Tongue (tissue), 1 donor: ENCODE measurements at regions not wholly inside any gene's neighbourhood (a gene's known extent, or its start where the extent isn't known, plus 50 kb on each side); places are given as distances from the start of the nearest gene placed in this dataset.

ENCODE experiments used
- DNase-seq: peaks from one replicate; pipeline ENCODE4 v3.0.0-alpha.2; 2015

GRCh38 chr2:10964052-10964790, 52.5 kb downstream of the KCNF1 start:
- DNase-seq = no peak

- DNase-seq = no peak
These were observed 53.6 kb downstream of the KCNF1 start for GRCh38 chr2:10965241-10965843.

GRCh38 chr2:10966056-10966455, 54.3 kb downstream of the KCNF1 start:
- DNase-seq = no peak

GRCh38 chr2:10966741-10967140, 55.0 kb downstream of the KCNF1 start:
- no peak for DNase-seq

- DNase-seq = no peak
These were observed 56.4 kb downstream of the KCNF1 start for GRCh38 chr2:10968176-10968575.

GRCh38 chr2:10970666-10971065, 58.9 kb downstream of the KCNF1 start:
- no peak for DNase-seq

GRCh38 chr2:10971161-10971887, 59.6 kb downstream of the KCNF1 start:
- no peak for DNase-seq

- DNase-seq = no peak
These were observed 60.1 kb downstream of the KCNF1 start for GRCh38 chr2:10971888-10972260.

GRCh38 chr2:10972683-10973433, 61.1 kb downstream of the KCNF1 start:
- DNase-seq = no peak

- no peak for DNase-seq
These were observed 62.0 kb downstream of the KCNF1 start for GRCh38 chr2:10973766-10974165.

- DNase-seq = no peak
These were observed 65.3 kb downstream of the KCNF1 start for GRCh38 chr2:10977003-10977402.

- DNase-seq = peak; percentile 41
These were observed 65.9 kb downstream of the KCNF1 start for GRCh38 chr2:10977621-10978020.

GRCh38 chr2:10978090-10978670, 66.4 kb downstream of the KCNF1 start:
- peak; percentile 68 for DNase-seq

- DNase-seq = no peak
These were observed 68.3 kb downstream of the KCNF1 start for GRCh38 chr2:10980071-10980470.

- no peak for DNase-seq
These were observed 69.2 kb downstream of the KCNF1 start for GRCh38 chr2:10980886-10981425.

- DNase-seq = no peak
These were observed 69.7 kb downstream of the KCNF1 start for GRCh38 chr2:10981451-10981850.

- no peak for DNase-seq
These were observed 70.3 kb downstream of the KCNF1 start for GRCh38 chr2:10981941-10982431.

- peak; percentile 59 for DNase-seq
These were observed 71.4 kb downstream of the KCNF1 start for GRCh38 chr2:10982931-10983701.

- DNase-seq = no peak
These were observed 72.0 kb downstream of the KCNF1 start for GRCh38 chr2:10983711-10984110.

- DNase-seq = peak; percentile 40
These were observed 72.8 kb downstream of the KCNF1 start for GRCh38 chr2:10984418-10985135.
